ENCODE measurements at regions not wholly inside any gene's neighbourhood (a gene's known extent, or its start where the extent isn't known, plus 50 kb on each side); places are given as distances from the start of the nearest gene placed in this dataset.
"Not testable (repeated sequence)": the region's sequence is repeated elsewhere in the genome, so short reads cannot be mapped to it uniquely, and the experiment has no call there.

- Histone ChIP-seq H3K4me2 (ENCODE audit: low read depth, low read length, poor library complexity, severe bottlenecking) (no peak overlapping the region), H3K9ac (ENCODE audit: low read length) (no peak overlapping the region), H3K27ac (ENCODE audit: low read length) (no peak overlapping the region), H3K36me3 (ENCODE audit: insufficient read depth, low read length) (no peaks in the 10 kb centered on the region), H3K27me3 (ENCODE audit: low read length) (no peaks in the 10 kb centered on the region), H3K4me3 (ENCODE audit: low read length) (no peak overlapping the region), H4K20me1 (ENCODE audit: insufficient read depth, low read depth, low read length) (peaks cover 6% of the 10 kb centered on the region; the same call in 1 of the 2 replicates), H3K4me1 (ENCODE audit: low read length) (peaks cover 10% of the 10 kb centered on the region), H3K79me2 (ENCODE audit: low read length) (no peaks in the 10 kb centered on the region), H3K9me2 (replicated peaks; ENCODE audit: insufficient read depth, low read length) (no peaks in the 10 kb centered on the region), H2AFZ (ENCODE audit: low read length) (no peak overlapping the region), H3K9me3 (ENCODE audit: low read length) (no peaks in the 10 kb centered on the region)
- DNase-seq: peak; percentile 67
Observed at GRCh38 chr3:71926616-71927015, 141.7 kb upstream of the PROK2 start.

GRCh38 chr3:71926262-71926600, 141.3 kb upstream of the PROK2 start:
- Histone ChIP-seq H3K4me2 (ENCODE audit: low read depth, low read length, poor library complexity, severe bottlenecking) (no peak overlapping the region), H4K20me1 (ENCODE audit: insufficient read depth, low read depth, low read length) (peaks cover 6% of the 10 kb centered on the region; the same call in 1 of the 2 replicates), H3K4me3 (ENCODE audit: low read length) (no peak overlapping the region), H2AFZ (ENCODE audit: low read length) (no peak overlapping the region), H3K27me3 (ENCODE audit: low read length) (no peaks in the 10 kb centered on the region), H3K4me1 (ENCODE audit: low read length) (peaks cover 10% of the 10 kb centered on the region), H3K9me2 (replicated peaks; ENCODE audit: insufficient read depth, low read length) (no peaks in the 10 kb centered on the region), H3K9me3 (ENCODE audit: low read length) (no peaks in the 10 kb centered on the region), H3K79me2 (ENCODE audit: low read length) (no peaks in the 10 kb centered on the region), H3K27ac (ENCODE audit: low read length) (no peak overlapping the region), H3K9ac (ENCODE audit: low read length) (no peak overlapping the region), H3K36me3 (ENCODE audit: insufficient read depth, low read length) (no peaks in the 10 kb centered on the region)
- peak; percentile 70 for DNase-seq

GRCh38 chr3:71925511-71926261, 140.7 kb upstream of the PROK2 start:
- not testable (repeated sequence) for H2AFZ ChIP-seq (ENCODE audit: low read length); H4K20me1 ChIP-seq (ENCODE audit: insufficient read depth, low read depth, low read length); H3K27me3 ChIP-seq (ENCODE audit: low read length); H3K9ac ChIP-seq (ENCODE audit: low read length); H3K27ac ChIP-seq (ENCODE audit: low read length); H3K4me2 ChIP-seq (ENCODE audit: low read depth, low read length, poor library complexity, severe bottlenecking); DNase-seq; H3K36me3 ChIP-seq (ENCODE audit: insufficient read depth, low read length); H3K4me3 ChIP-seq (ENCODE audit: low read length); H3K9me2 ChIP-seq (replicated peaks; ENCODE audit: insufficient read depth, low read length); H3K79me2 ChIP-seq (ENCODE audit: low read length); H3K9me3 ChIP-seq (ENCODE audit: low read length)
- peaks cover 10% of the 10 kb centered on the region for H3K4me1 ChIP-seq (ENCODE audit: low read length)

- H2AFZ ChIP-seq (ENCODE audit: low read length): no peak overlapping the region
- H3K9ac ChIP-seq (ENCODE audit: low read length): no peak overlapping the region
- H4K20me1 ChIP-seq (ENCODE audit: insufficient read depth, low read depth, low read length): peaks cover 9% of the 10 kb centered on the region; the same call in 1 of the 2 replicates
- no peaks in the 10 kb centered on the region for H3K79me2 ChIP-seq (ENCODE audit: low read length)
- peaks cover 10% of the 10 kb centered on the region for H3K4me1 ChIP-seq (ENCODE audit: low read length)
- DNase-seq: no peak
- H3K36me3 ChIP-seq (ENCODE audit: insufficient read depth, low read length): no peaks in the 10 kb centered on the region
- H3K4me2 ChIP-seq (ENCODE audit: low read depth, low read length, poor library complexity, severe bottlenecking): no peak overlapping the region
- H3K27me3 ChIP-seq (ENCODE audit: low read length): no peaks in the 10 kb centered on the region
- H3K9me2 ChIP-seq (replicated peaks; ENCODE audit: insufficient read depth, low read length): no peaks in the 10 kb centered on the region
- no peaks in the 10 kb centered on the region for H3K9me3 ChIP-seq (ENCODE audit: low read length)
- H3K4me3 ChIP-seq (ENCODE audit: low read length): no peak overlapping the region
- H3K27ac ChIP-seq (ENCODE audit: low read length): no peak overlapping the region
Observed at GRCh38 chr3:71924721-71925120, 139.8 kb upstream of the PROK2 start.

GRCh38 chr3:71921036-71921435, 136.1 kb upstream of the PROK2 start:
- H3K27me3 ChIP-seq (ENCODE audit: low read length): no peaks in the 10 kb centered on the region
- H2AFZ ChIP-seq (ENCODE audit: low read length): no peak overlapping the region
- no peak overlapping the region for H3K9ac ChIP-seq (ENCODE audit: low read length)
- H3K79me2 ChIP-seq (ENCODE audit: low read length): no peaks in the 10 kb centered on the region
- no peaks in the 10 kb centered on the region for H3K36me3 ChIP-seq (ENCODE audit: insufficient read depth, low read length)
- H3K9me2 ChIP-seq (replicated peaks; ENCODE audit: insufficient read depth, low read length): no peaks in the 10 kb centered on the region
- H3K4me1 ChIP-seq (ENCODE audit: low read length): peaks cover 1% of the 10 kb centered on the region
- no peaks in the 10 kb centered on the region for H3K9me3 ChIP-seq (ENCODE audit: low read length)
- no peak overlapping the region for H3K4me3 ChIP-seq (ENCODE audit: low read length)
- H3K4me2 ChIP-seq (ENCODE audit: low read depth, low read length, poor library complexity, severe bottlenecking): no peak overlapping the region
- H3K27ac ChIP-seq (ENCODE audit: low read length): no peak overlapping the region
- no peak for DNase-seq
- peaks cover 4% of the 10 kb centered on the region; the same call in 1 of the 2 replicates for H4K20me1 ChIP-seq (ENCODE audit: insufficient read depth, low read depth, low read length)

GRCh38 chr3:71919572-71919971, 134.6 kb upstream of the PROK2 start:
- H3K9ac ChIP-seq (ENCODE audit: low read length): no peak overlapping the region
- no peaks in the 10 kb centered on the region; the same call in 1 of the 2 replicates for H3K4me1 ChIP-seq (ENCODE audit: low read length)
- DNase-seq: no peak
- H4K20me1 ChIP-seq (ENCODE audit: insufficient read depth, low read depth, low read length): peaks cover 4% of the 10 kb centered on the region; the same call in 1 of the 2 replicates
- H3K4me2 ChIP-seq (ENCODE audit: low read depth, low read length, poor library complexity, severe bottlenecking): no peak overlapping the region
- no peak overlapping the region for H2AFZ ChIP-seq (ENCODE audit: low read length)
- H3K36me3 ChIP-seq (ENCODE audit: insufficient read depth, low read length): no peaks in the 10 kb centered on the region
- H3K79me2 ChIP-seq (ENCODE audit: low read length): no peaks in the 10 kb centered on the region
- no peaks in the 10 kb centered on the region for H3K9me3 ChIP-seq (ENCODE audit: low read length)
- H3K27me3 ChIP-seq (ENCODE audit: low read length): no peaks in the 10 kb centered on the region
- no peak overlapping the region for H3K27ac ChIP-seq (ENCODE audit: low read length)
- H3K9me2 ChIP-seq (replicated peaks; ENCODE audit: insufficient read depth, low read length): no peaks in the 10 kb centered on the region
- H3K4me3 ChIP-seq (ENCODE audit: low read length): no peak overlapping the region

GRCh38 chr3:71917545-71917944, 132.6 kb upstream of the PROK2 start:
- DNase-seq: no peak
- Histone ChIP-seq H3K4me3 (ENCODE audit: low read length) (no peak overlapping the region), H2AFZ (ENCODE audit: low read length) (no peak overlapping the region), H3K27ac (ENCODE audit: low read length) (no peak overlapping the region), H3K9me2 (replicated peaks; ENCODE audit: insufficient read depth, low read length) (no peaks in the 10 kb centered on the region), H3K4me1 (ENCODE audit: low read length) (no peaks in the 10 kb centered on the region; the same call in 1 of the 2 replicates), H3K36me3 (ENCODE audit: insufficient read depth, low read length) (no peaks in the 10 kb centered on the region), H3K9ac (ENCODE audit: low read length) (no peak overlapping the region), H3K79me2 (ENCODE audit: low read length) (no peaks in the 10 kb centered on the region), H3K9me3 (ENCODE audit: low read length) (no peaks in the 10 kb centered on the region), H4K20me1 (ENCODE audit: insufficient read depth, low read depth, low read length) (peaks cover 11% of the 10 kb centered on the region; the same call in 1 of the 2 replicates), H3K27me3 (ENCODE audit: low read length) (no peaks in the 10 kb centered on the region), H3K4me2 (ENCODE audit: low read depth, low read length, poor library complexity, severe bottlenecking) (no peak overlapping the region)

- Histone ChIP-seq H3K4me1 (ENCODE audit: low read length) (peaks cover under 1% of the 10 kb centered on the region), H4K20me1 (ENCODE audit: insufficient read depth, low read depth, low read length) (peaks cover 11% of the 10 kb centered on the region; the same call in 1 of the 2 replicates), H3K9me2 (replicated peaks; ENCODE audit: insufficient read depth, low read length) (no peaks in the 10 kb centered on the region), H3K36me3 (ENCODE audit: insufficient read depth, low read length) (no peaks in the 10 kb centered on the region), H2AFZ (ENCODE audit: low read length) (no peak overlapping the region), H3K9ac (ENCODE audit: low read length) (no peak overlapping the region), H3K27me3 (ENCODE audit: low read length) (no peaks in the 10 kb centered on the region), H3K4me3 (ENCODE audit: low read length) (no peak overlapping the region), H3K27ac (ENCODE audit: low read length) (no peak overlapping the region), H3K9me3 (ENCODE audit: low read length) (no peaks in the 10 kb centered on the region), H3K4me2 (ENCODE audit: low read depth, low read length, poor library complexity, severe bottlenecking) (no peak overlapping the region), H3K79me2 (ENCODE audit: low read length) (no peaks in the 10 kb centered on the region)
- DNase-seq: no peak
Observed at GRCh38 chr3:71916747-71917369, 131.9 kb upstream of the PROK2 start.
